Osteocyte (in vitro differentiated cells): ENCODE measurements at regions not wholly inside any gene's neighbourhood (a gene's known extent, or its start where the extent isn't known, plus 50 kb on each side); places are given as distances from the start of the nearest gene placed in this dataset.

Source experiments
- DNase-seq: peaks from one replicate; pipeline ENCODE4 v3.0.0; 2021; ENCODE audit warnings: mixed read lengths; ENCODE audit not compliant: unreplicated experiment; ENCODE audit errors: extremely low spot score
- H3K27ac Mint-ChIP-seq: one replicate; pipeline ENCODE4 v1.8.0; 2021; ENCODE audit warnings: mild to moderate bottlenecking, mixed read lengths; ENCODE audit not compliant: unreplicated experiment
- H3K27me3 Mint-ChIP-seq: one replicate; pipeline ENCODE4 v1.8.0; 2021; ENCODE audit warnings: mixed read lengths; ENCODE audit not compliant: unreplicated experiment
- H3K36me3 Mint-ChIP-seq: one replicate; pipeline ENCODE4 v1.8.0; 2021; ENCODE audit warnings: mixed read lengths; ENCODE audit not compliant: unreplicated experiment
- H3K4me1 Mint-ChIP-seq: one replicate; pipeline ENCODE4 v1.8.0; 2021; ENCODE audit warnings: mixed read lengths; ENCODE audit not compliant: unreplicated experiment
- H3K4me3 Mint-ChIP-seq: one replicate; pipeline ENCODE4 v1.8.0; 2021; ENCODE audit warnings: mild to moderate bottlenecking, moderate library complexity, mixed read lengths; ENCODE audit not compliant: unreplicated experiment
- H3K9me3 Mint-ChIP-seq: one replicate; pipeline ENCODE4 v1.8.0; 2021; ENCODE audit warnings: mixed read lengths; ENCODE audit not compliant: unreplicated experiment
- CTCF ChIP-seq: fragments of 200-600 bp; sonication (generic); IDR thresholded peaks from 2 replicates; pipeline ENCODE4 v1.5.0; 2021; ENCODE audit warnings: antibody characterized with exemption, mild to moderate bottlenecking, moderate library complexity

GRCh38 chr2:88318071-88318955, 134.2 kb downstream of the FOXI3 start:
- no peak overlapping the region for H3K4me3 Mint-ChIP-seq
- no peak for DNase-seq
- TF ChIP-seq CTCF = no peak
- H3K4me1 Mint-ChIP-seq = no peaks in the 10 kb centered on the region
- H3K27me3 Mint-ChIP-seq = no peaks in the 10 kb centered on the region
- H3K36me3 Mint-ChIP-seq = no peaks in the 10 kb centered on the region
- H3K27ac Mint-ChIP-seq = no peak overlapping the region
- H3K9me3 Mint-ChIP-seq = peaks cover 6% of the 10 kb centered on the region

DNA sequence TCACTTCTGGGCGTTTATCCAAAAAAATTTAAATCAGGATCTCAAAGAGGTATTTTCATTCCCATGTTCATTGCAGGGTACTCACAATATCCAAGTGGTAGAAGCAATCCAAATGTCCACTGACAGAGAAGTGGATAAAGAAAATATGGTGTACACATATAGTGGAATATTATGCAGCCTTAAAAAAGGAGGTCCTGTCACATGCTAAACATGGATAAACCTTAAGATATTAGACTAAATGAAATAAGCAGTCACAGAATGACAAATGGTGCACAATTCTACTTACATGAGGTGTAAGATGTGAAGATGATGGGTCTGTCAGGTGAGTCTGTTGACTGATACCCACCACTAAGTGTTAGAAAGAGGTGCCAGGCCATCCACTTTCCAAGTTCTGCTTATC, 140.6 kb downstream of the THNSL2 start:
- H3K27ac Mint-ChIP-seq = no peak overlapping the region
- no peak for DNase-seq
- H3K4me1 Mint-ChIP-seq = no peaks in the 10 kb centered on the region

DNA sequence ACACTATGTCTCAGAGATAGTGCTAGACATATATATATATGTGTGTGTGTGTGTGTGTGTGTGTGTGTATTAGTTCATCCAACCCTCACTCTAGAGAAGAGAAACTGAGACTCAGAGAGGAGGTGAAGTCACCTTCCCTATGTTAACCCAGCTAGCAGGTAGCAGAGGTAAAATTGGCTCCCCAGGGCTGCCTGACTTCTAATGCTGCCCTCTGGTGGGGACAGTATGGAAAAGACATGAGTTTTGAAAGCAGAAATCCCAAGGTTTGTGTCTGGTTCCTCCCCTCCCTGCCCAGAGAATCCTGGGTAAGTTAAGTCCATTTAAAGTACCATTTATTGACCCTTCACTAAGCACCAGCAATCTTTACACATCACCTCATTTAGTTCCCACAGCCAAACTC, 137.7 kb downstream of the THNSL2 start:
- H3K9me3 Mint-ChIP-seq = peaks cover 18% of the 10 kb centered on the region
- peak; percentile 23 for TF ChIP-seq CTCF
- no peaks in the 10 kb centered on the region for H3K36me3 Mint-ChIP-seq
- no peak overlapping the region for H3K27ac Mint-ChIP-seq
- no peak for DNase-seq
- no peaks in the 10 kb centered on the region for H3K27me3 Mint-ChIP-seq
- H3K4me1 Mint-ChIP-seq = no peaks in the 10 kb centered on the region
- H3K4me3 Mint-ChIP-seq = no peak overlapping the region

More for the DNA sequence above, 140.6 kb downstream of the THNSL2 start:
- Mint-ChIP-seq H3K4me3 (no peak overlapping the region), H3K27me3 (no peaks in the 10 kb centered on the region), H3K9me3 (peaks cover 13% of the 10 kb centered on the region), H3K36me3 (no peaks in the 10 kb centered on the region)
- no peak for TF ChIP-seq CTCF

GRCh38 chr2:88303865-88304264, 133.7 kb downstream of the THNSL2 start:
- no peak for DNase-seq
- Mint-ChIP-seq H3K9me3 (peaks cover 14% of the 10 kb centered on the region), H3K27ac (no peak overlapping the region)

More at GRCh38 chr2:88303865-88304264, 133.7 kb downstream of the THNSL2 start:
- TF ChIP-seq CTCF = no peak
- Mint-ChIP-seq H3K4me1 (no peaks in the 10 kb centered on the region), H3K27me3 (no peaks in the 10 kb centered on the region), H3K4me3 (no peak overlapping the region), H3K36me3 (no peaks in the 10 kb centered on the region)
